GM21360 (cell line): ENCODE measurements at regions not wholly inside any gene's neighbourhood (a gene's known extent, or its start where the extent isn't known, plus 50 kb on each side); places are given as distances from the start of the nearest gene placed in this dataset.

ENCODE experiments used
- ATAC-seq: cut with Tn5 transposase; IDR thresholded peaks from one replicate; pipeline ENCODE4 v1.9.1; 2021; ENCODE audit warnings: mild to moderate bottlenecking, moderate library complexity; ENCODE audit not compliant: unreplicated experiment

- ATAC-seq = no peak
Measured at GRCh38 chr6:66772800-66773199, 1065.8 kb upstream of the EYS start.

GRCh38 chr6:66771626-66772025 lies 1064.6 kb upstream of the EYS start:
- ATAC-seq = no peak

DNA sequence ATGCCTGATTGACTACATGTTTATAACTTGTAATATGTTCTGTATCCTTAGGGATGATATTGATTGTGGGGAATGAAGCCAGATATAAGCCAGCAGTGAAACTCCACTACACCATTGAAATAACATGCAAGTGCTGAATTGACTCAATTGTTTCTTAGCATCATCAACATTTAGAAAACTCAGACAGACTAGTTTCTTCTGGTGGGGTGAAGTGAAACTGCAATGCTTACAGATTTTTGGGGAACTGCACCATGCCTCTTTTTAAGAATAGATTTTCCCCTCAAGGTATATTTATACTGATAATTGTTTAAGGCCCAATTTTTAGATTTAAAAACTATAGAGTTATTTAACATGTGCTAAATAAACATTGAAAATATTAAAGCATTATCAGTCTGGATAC lies 1044.6 kb upstream of the EYS start:
- ATAC-seq = no peak

GRCh38 chr6:66740346-66740745 lies 1033.3 kb upstream of the EYS start:
- ATAC-seq = no peak

- no peak for ATAC-seq
Measured at GRCh38 chr6:66735106-66735890, 1028.3 kb upstream of the EYS start.

DNA sequence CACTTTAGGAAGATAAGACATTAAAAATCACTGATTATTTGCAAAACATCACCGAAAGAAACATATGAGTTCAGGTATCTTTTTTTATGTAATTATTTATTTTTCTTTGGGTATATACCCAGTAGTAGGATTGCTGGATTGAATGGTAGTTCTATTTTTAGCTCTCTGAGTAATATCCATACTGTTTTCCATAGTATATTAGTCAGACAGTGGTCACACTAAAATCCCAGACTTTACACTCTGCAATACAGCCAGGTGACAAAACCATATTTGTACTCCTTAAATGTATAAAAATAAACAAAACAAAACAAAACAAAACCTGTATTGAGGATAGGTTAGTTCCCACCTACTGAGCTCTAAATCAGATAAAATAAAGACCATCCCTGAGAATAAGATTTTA lies 1024.3 kb upstream of the EYS start:
- no peak for ATAC-seq

DNA sequence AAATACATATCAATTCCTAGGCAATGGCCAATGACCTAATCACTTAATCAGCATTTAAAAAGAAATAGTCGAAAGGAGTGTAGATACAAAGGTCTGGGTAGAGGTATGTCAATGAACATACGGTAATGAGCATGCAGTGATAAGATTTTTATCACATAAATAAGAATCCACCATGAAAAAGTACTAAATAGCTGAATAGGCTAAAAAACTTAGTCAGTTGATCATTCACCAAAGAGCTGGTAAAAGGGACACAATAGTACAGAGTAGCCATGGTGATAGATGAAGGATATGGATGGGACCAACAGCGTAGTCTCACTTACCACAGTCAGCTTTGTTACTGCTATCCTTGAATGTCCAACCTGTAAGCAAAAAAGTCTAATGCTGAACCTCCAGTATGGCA lies 1018.6 kb upstream of the EYS start:
- no peak for ATAC-seq

- no peak for ATAC-seq
Measured at GRCh38 chr6:66717801-66718200, 1010.8 kb upstream of the EYS start.

DNA sequence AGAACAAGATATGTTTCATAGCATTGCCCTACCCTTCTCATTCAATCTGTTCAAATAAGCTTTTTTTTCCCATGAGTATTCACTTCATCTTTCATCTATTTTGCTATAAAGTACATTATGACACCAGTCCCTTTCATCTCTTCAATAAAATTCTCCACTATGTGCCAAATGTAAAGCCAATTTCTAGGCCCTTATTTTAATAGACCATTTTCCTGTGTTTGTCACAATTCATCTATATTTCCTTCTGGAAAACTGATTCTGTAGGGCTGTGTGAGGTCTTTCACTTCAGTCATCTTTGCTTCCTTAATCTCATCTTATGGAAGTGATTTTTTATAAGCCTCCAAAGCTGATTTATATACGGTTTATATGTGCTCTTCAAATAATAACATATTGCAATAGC lies 992.4 kb upstream of the EYS start:
- no peak for ATAC-seq

- ATAC-seq = no peak
Measured at GRCh38 chr6:66689608-66690007, 982.6 kb upstream of the EYS start.

DNA sequence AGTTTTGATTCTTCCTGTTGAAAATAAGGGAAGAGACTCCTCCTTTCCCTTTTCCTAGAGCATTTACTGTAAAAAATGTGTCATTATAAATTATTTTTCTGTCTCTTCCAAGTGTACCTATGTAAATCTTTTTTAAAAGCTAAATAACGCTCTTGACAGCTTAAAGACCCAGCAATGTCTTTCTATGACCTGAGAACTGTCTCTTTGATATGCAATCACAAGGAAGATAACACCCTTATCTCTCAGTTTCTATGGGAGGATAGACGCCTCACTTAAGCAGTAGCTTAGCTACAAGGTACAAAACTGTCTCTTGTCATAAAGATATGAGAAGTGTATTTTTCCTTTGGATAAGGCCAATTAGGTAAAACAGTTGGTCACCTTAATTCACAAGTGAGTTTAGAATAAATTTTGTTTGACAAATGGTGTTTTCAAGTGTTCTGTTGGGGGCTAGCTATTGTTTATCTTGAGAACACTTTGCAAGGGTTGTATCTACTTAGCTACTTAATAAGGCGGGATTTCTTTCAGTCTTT lies 980.6 kb upstream of the EYS start:
- ATAC-seq = no peak

DNA sequence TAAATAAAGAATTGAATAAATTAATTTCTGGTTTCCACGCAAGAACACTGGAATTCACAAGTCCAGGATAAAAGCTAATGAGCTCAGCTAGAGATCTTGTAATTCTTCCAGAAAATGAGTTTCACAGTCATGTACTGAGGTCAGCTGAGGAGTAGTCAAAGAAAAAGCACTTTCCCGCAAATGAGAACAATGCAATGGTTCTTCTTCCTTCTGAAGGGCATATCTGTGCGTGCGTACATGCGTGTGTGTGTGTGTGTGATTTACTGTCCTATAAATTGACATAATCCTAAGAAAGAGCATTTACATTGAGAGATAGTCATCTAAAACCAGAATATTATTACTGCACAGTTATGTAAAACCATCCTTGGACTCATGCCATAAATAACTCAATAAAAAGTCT lies 968.9 kb upstream of the EYS start:
- ATAC-seq = no peak

DNA sequence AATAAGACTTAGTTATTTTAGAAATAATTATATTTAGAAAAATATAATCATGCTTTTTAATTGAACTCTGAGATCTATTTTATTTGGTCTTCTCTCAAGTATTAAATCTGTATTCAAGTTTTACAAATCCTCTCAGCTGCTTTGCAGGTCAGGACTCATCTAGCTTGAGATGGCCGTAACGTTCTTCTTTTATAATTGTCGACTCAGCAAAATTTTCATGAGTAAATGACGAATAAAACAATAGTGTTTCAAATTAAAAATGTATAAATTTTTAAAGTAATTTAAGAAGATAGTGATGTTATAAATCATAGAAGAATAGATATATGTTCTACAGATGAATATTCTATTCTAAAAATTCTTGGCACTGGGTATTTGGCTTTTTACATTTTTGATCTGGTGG lies 957.1 kb upstream of the EYS start:
- no peak for ATAC-seq

- no peak for ATAC-seq
Measured at GRCh38 chr6:66662721-66663507, 955.9 kb upstream of the EYS start.

DNA sequence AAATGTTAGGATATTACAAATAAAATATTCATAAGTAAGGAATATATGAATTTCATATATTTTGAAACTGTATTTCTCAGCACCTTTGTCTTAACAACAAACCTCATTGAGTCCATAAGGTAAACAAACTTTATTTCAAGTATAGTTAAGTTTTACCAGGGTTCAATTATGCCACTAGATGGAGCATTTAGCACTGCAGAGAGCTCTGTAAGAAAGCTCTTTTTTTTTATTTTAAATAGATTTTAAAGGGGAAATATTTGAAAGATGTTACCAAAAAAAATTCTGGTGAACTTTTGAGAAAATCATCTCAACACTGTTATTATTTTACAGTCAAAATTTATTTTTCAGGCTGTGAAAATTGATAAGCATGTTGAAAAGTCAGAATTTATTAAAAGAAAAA lies 955.2 kb upstream of the EYS start:
- ATAC-seq = no peak

DNA sequence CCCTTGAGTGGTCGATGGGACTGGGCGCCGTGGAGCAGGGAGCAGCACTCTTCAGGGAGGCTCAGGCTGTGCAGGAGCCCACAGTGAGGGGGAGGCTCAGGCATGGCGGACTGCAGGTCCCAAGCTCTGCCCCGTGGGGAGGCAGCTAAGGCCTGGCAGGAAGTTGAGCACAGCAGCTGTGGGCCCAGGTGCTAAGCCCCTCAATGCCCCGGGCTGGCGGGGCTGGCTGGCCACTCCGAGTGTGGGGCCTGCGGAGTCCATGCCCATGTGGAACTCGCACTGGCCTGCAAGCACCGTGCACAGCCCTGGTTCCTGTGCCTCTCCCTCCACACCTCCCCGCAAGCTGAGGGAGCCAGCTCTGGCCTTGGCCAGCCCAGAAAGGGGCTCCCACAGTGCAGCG lies 948.4 kb upstream of the EYS start:
- no peak for ATAC-seq

DNA sequence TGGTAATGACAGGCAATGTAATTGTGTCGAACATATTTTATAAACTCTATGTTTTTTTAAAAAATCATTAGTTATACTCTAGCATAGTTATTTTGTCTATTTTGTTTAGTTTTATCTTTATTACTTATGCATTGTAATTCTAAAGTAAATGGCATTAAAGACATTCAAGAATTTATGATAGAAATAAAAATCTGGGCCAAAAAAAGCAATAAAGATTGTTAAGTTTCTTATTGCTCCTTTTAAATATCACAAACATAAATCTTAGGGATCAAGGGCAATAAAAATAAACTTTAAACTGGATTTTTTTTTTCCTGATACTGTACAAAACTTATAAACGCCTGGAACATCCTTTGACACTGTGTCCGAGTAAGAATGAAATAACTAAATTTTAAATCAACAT lies 931.5 kb upstream of the EYS start:
- ATAC-seq = no peak

DNA sequence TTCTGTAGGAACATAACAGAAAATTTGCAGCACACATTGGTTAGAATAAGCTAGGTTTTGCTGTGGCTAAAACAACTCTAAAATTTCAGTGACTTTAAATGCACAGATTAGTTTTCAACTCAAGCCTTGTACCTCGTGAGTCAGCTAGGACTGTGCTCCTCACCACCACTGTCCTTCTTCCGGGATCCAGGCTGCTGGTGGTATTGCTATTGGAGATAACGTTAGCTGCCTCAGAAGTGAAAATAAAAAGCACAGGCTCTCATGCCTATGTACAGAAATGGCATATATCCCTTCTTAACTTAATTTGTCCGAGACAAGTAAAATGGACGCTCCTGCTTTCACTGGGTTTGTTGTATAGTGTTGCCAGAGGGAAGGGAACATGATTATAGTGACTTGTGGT lies 931.1 kb upstream of the EYS start:
- no peak for ATAC-seq

GRCh38 chr6:66628917-66629316 lies 921.9 kb upstream of the EYS start:
- no peak for ATAC-seq

- no peak for ATAC-seq
Measured at GRCh38 chr6:66623050-66623449, 916.0 kb upstream of the EYS start.

DNA sequence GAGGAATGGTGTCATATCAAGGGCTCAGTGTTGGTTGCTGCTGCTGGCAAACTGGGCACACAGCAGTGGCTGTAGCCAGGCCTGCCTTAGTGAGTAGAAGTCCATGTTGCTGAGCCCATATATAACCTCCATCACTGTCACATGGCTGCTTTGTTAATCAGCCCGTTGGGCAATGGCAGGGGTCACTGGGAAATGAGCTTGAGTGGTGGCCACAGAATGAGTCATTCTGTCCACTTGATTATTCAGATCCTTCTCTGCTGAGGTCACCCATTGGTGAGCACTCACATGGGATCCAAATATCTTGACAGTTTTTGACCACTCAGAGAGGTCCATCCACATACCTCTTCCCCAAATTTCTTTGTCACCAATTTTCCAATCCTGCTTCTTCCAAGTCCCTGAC lies 898.9 kb upstream of the EYS start:
- ATAC-seq = no peak

GRCh38 chr6:66605011-66605410 lies 898.0 kb upstream of the EYS start:
- ATAC-seq = no peak
